GM04503 (cell line): ENCODE measurements at regions not wholly inside any gene's neighbourhood (a gene's known extent, or its start where the extent isn't known, plus 50 kb on each side); places are given as distances from the start of the nearest gene placed in this dataset.
"Not testable (repeated sequence)": the region's sequence is repeated elsewhere in the genome, so short reads cannot be mapped to it uniquely, and the experiment has no call there.

ENCODE experiments used
- DNase-seq: peaks from one replicate; pipeline ENCODE4 v3.0.0-alpha.2; 2012; ENCODE audit warnings: low read depth

- no peak for DNase-seq
These were observed 155.5 kb downstream of the ZFP36L2 start for GRCh38 chr2:43070676-43071502.

GRCh38 chr2:43070030-43070429 is 156.4 kb downstream of the ZFP36L2 start:
- no peak for DNase-seq

- DNase-seq = no peak
These were observed 157.5 kb downstream of the ZFP36L2 start for GRCh38 chr2:43068631-43069517.

GRCh38 chr2:43068041-43068533 is 158.3 kb downstream of the ZFP36L2 start:
- no peak for DNase-seq

GRCh38 chr2:43067254-43068040 is 159.0 kb downstream of the ZFP36L2 start:
- DNase-seq = no peak

- not testable (repeated sequence) for DNase-seq
These were observed 159.7 kb downstream of the ZFP36L2 start for GRCh38 chr2:43066541-43067253.

- no peak for DNase-seq
These were observed 160.5 kb downstream of the ZFP36L2 start for GRCh38 chr2:43065871-43066270.

- no peak for DNase-seq
These were observed 161.4 kb downstream of the ZFP36L2 start for GRCh38 chr2:43065036-43065435.

- not testable (repeated sequence) for DNase-seq
These were observed 163.3 kb downstream of the ZFP36L2 start for GRCh38 chr2:43063096-43063495.

GRCh38 chr2:43062058-43062457 is 164.3 kb downstream of the ZFP36L2 start:
- no peak for DNase-seq

GRCh38 chr2:43060390-43061016 is 165.9 kb downstream of the ZFP36L2 start:
- no peak for DNase-seq

GRCh38 chr2:43059183-43059897 is 167.1 kb downstream of the ZFP36L2 start:
- DNase-seq = peak; percentile 89

GRCh38 chr2:43058726-43059110 is 167.7 kb downstream of the ZFP36L2 start:
- DNase-seq = no peak

- no peak for DNase-seq
These were observed 168.4 kb downstream of the ZFP36L2 start for GRCh38 chr2:43057742-43058725.

GRCh38 chr2:43057026-43057741 is 169.2 kb downstream of the ZFP36L2 start:
- DNase-seq = no peak

GRCh38 chr2:43055985-43056384 is 170.4 kb downstream of the ZFP36L2 start:
- no peak for DNase-seq

GRCh38 chr2:43055086-43055912 is 171.1 kb downstream of the ZFP36L2 start:
- no peak for DNase-seq
